ENCODE measurements at regions not wholly inside any gene's neighbourhood (a gene's known extent, or its start where the extent isn't known, plus 50 kb on each side); places are given as distances from the start of the nearest gene placed in this dataset.

DNA sequence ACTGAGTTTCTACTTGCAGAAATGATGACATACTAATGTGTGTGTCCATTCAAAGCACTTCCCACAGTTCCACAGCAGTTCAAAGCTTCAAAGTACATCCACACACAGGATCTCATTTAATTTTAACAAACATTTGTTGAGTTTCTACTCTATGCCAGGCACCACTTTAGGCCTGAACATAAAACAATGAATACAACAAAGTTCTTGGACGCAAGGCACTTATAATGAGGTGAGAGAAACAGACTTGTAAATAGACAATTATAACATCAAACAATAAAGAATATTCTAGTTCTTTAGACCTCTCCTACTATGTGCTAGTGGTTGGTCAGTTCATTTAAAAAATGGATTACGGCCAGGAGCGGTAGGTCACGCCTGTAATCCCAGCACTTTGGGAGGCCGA is 82.0 kb upstream of the SPANXB1 start:
- 77 to 96% (median 84%) methylated on average over 5 of the region's 5 CpGs for WGBS, 4 donors
- Histone ChIP-seq H3K9me3 (replicated peaks in 1 of 3) (no peaks in the 10 kb centered on the region), H3K4me1 (replicated peaks in 1 of 2) (no peaks in the 10 kb centered on the region), H3K36me3 (replicated peaks in 1 of 2) (no peaks in the 10 kb centered on the region), H3K4me3 (no peak overlapping the region), H3K27ac (no peak overlapping the region), H3K27me3 (no peaks in the 10 kb centered on the region)
- TF ChIP-seq, protein P1, sequence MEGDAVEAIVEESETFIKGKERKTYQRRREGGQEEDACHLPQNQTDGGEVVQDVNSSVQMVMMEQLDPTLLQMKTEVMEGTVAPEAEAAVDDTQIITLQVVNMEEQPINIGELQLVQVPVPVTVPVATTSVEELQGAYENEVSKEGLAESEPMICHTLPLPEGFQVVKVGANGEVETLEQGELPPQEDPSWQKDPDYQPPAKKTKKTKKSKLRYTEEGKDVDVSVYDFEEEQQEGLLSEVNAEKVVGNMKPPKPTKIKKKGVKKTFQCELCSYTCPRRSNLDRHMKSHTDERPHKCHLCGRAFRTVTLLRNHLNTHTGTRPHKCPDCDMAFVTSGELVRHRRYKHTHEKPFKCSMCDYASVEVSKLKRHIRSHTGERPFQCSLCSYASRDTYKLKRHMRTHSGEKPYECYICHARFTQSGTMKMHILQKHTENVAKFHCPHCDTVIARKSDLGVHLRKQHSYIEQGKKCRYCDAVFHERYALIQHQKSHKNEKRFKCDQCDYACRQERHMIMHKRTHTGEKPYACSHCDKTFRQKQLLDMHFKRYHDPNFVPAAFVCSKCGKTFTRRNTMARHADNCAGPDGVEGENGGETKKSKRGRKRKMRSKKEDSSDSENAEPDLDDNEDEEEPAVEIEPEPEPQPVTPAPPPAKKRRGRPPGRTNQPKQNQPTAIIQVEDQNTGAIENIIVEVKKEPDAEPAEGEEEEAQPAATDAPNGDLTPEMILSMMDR (IDR thresholded peaks at IDR 0.05): no peak
- TF ChIP-seq POLR2A (IDR thresholded peaks at IDR 0.05): no peak
- no peak for DNase-seq
- intact Hi-C loops (cut with DNase I): no loop called here

DNA sequence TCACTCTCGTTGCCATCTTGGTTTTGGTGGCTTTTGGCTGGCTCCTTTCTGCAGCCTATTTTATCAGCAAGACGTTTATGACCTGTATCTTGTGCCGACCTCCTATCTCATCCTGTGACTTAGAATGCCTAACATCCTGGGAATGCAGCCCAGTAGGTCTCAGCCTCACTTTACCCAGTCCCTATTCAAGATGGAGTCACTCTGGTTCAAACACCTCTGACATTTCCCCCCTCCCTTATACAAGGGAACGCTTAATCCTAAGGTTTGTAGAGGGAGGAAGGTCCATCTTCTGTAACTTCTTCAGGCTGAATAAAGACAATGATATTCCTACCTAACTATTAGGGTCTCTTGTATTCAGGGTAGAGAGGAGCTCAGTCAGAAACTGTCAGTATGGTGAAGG is 79.3 kb upstream of the SPANXB1 start:
- 54 to 89% (median 65%) methylated on average over 3 to 4 of the region's 4 CpGs for WGBS, 4 donors
- Histone ChIP-seq H3K9me3 (replicated peaks in 1 of 3) (no peaks in the 10 kb centered on the region), H3K4me1 (replicated peaks in 1 of 2) (no peaks in the 10 kb centered on the region), H3K36me3 (replicated peaks in 1 of 2) (no peaks in the 10 kb centered on the region), H3K27ac (no peak overlapping the region), H3K4me3 (no peak overlapping the region), H3K27me3 (no peaks in the 10 kb centered on the region)
- TF ChIP-seq POLR2A (IDR thresholded peaks at IDR 0.05): no peak
- TF ChIP-seq, protein P1 (IDR thresholded peaks at IDR 0.05): no peak
- intact Hi-C loops (cut with DNase I): no loop called here
- DNase-seq: no peak

DNA sequence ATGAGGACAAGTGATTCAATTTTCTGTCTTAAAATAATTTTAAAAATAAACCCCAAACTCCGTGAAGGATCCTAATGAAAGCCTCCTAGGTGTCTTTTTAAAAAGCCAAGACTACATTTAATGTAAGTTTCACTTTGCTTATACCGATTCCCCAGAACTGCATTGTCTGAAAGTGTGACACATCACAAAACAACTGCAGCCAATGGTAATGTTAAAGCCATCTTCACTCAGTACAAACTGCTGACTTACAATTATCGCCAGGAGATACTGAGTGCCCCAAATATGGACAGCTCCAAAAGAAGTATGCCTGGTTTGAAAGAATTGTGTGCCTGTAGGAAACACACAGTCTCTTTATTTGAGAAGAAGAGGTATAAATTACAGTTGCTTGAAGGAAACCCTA is 73.7 kb upstream of the SPANXB1 start:
- WGBS, 4 donors: 54 to 86% (median 80%) methylated on average over 3 of the region's 3 CpGs
- Histone ChIP-seq H3K27me3 (peaks cover under 1% of the 10 kb centered on the region), H3K36me3 (replicated peaks in 1 of 2) (no peaks in the 10 kb centered on the region), H3K4me3 (no peak overlapping the region), H3K27ac (no peak overlapping the region), H3K9me3 (replicated peaks in 1 of 3) (no peaks in the 10 kb centered on the region), H3K4me1 (replicated peaks in 1 of 2) (no peaks in the 10 kb centered on the region)
- no peak for DNase-seq
- TF ChIP-seq POLR2A (IDR thresholded peaks at IDR 0.05): no peak
- TF ChIP-seq, protein P1 (IDR thresholded peaks at IDR 0.05): no peak
- intact Hi-C loops (cut with DNase I): no loop called here

DNA sequence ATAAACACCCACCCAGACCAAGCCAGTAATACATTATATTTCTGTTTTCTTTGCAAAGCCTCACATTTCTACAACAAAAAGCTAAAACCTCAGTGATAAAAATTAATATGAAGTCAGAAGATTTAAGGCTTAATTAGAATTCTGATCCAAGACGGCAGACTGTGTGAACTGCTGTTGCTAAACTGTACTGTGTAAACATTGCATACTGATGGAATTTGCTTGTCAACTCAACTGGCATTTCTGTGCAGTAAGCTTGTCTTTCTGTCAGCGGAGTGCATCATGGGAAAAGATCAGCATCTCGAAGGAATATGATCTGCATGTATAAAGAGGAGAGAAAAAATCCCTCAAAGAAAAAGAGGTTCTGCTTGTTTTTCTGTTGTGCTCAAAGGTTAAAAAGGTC is 69.4 kb upstream of the SPANXB1 start:
- DNase-seq: no peak
- no peaks in the 10 kb centered on the region for H3K36me3 ChIP-seq (replicated peaks in 1 of 2)
- WGBS, 4 donors: 49 to 67% (median 64%) methylated on average over 3 of the region's 3 CpGs
- TF ChIP-seq, protein P1 (IDR thresholded peaks at IDR 0.05): no peak
- no peak for TF ChIP-seq POLR2A (IDR thresholded peaks at IDR 0.05)
- no peaks in the 10 kb centered on the region for H3K9me3 ChIP-seq (replicated peaks in 1 of 3)
- H3K27ac ChIP-seq: no peak overlapping the region
- intact Hi-C loops (cut with DNase I): no loop called here
- H3K4me1 ChIP-seq (replicated peaks in 1 of 2): no peaks in the 10 kb centered on the region
- no peak overlapping the region for H3K4me3 ChIP-seq
- H3K27me3 ChIP-seq: peaks cover 3% of the 10 kb centered on the region
